B cell (primary cell): ENCODE measurements at regions not wholly inside any gene's neighbourhood (a gene's known extent, or its start where the extent isn't known, plus 50 kb on each side); places are given as distances from the start of the nearest gene placed in this dataset.

ENCODE experiments used
- ATAC-seq: fragments of 200-7000 bp; cut with Tn5 transposase; one replicate; pipeline ENCODE4 v1.10.0; 2021; ENCODE audit warnings: low read depth, mild to moderate bottlenecking, moderate number of reproducible peaks, moderate library complexity
- CTCF ChIA-PET: fragments of 350-600 bp; sonication (Branson Sonifier 250); formaldehyde crosslinking; loops from one replicate; lab custom pipeline; 2021; ENCODE audit warnings: antibody characterized with exemption, inconsistent platforms; lab: Charles Lee
- POLR2A ChIA-PET: fragments of 350-600 bp; sonication (Branson Sonifier 250); formaldehyde crosslinking; loops from one replicate; lab custom pipeline; 2021; ENCODE audit warnings: antibody characterized with exemption; lab: Charles Lee
- DNase-seq: peaks from one replicate; pipeline ENCODE4 v3.0.0; 2013
- H2AFZ ChIP-seq: 2 replicates; pipeline ENCODE4 v1.6.1; 2012; ENCODE audit warnings: mild to moderate bottlenecking, low read depth, low read length; ENCODE audit not compliant: insufficient read depth, poor library complexity, severe bottlenecking
- H3K27ac ChIP-seq, 2 donors: 1 replicate in 1 of 2; 2 replicates in 1 of 2; pipeline ENCODE4 v1.5.1; 2012 to 2013; ENCODE audit warnings: low read length in 2 of 2, mild to moderate bottlenecking in 2 of 2, moderate library complexity in 1 of 2
- H3K27me3 ChIP-seq, 4 experiments: fragments of 200-600 bp in 1 of 4; sonication (generic) in 1 of 4; replicated peaks in 1 of 4; 1 replicate in 2 of 4; 2 replicates in 2 of 4; pipeline versions ENCODE4 v1.6.1 to v1.7.0; 2013 to 2016; ENCODE audit warnings: low read length in 3 of 4, mild to moderate bottlenecking in 2 of 4, mixed read lengths in 1 of 4, moderate library complexity in 1 of 4; ENCODE audit not compliant: insufficient read depth in 4 of 4, control insufficient read depth in 3 of 4; ENCODE audit errors: control extremely low read depth in 1 of 4
- H3K36me3 ChIP-seq, 2 experiments: replicated peaks in 1 of 2; 1 replicate in 1 of 2; 2 replicates in 1 of 2; pipeline versions ENCODE4 v1.6.1 to v1.7.1; 2013; ENCODE audit warnings: low read length in 1 of 2; ENCODE audit not compliant: insufficient read depth in 2 of 2, control insufficient read depth in 1 of 2; ENCODE audit errors: control extremely low read depth in 1 of 2, extremely low read depth in 1 of 2
- H3K4me1 ChIP-seq, 2 donors: fragments of 200-600 bp in 1 of 2; sonication (generic) in 1 of 2; 1 replicate in 1 of 2; 2 replicates in 1 of 2; pipeline versions ENCODE4 v1.5.1 to v1.6.1; 2013 to 2017; ENCODE audit warnings: low read length in 2 of 2; ENCODE audit not compliant: control insufficient read depth in 2 of 2, insufficient read depth in 2 of 2
- H3K4me2 ChIP-seq: replicated peaks from 2 replicates; pipeline ENCODE3; 2012; ENCODE audit warnings: mild to moderate bottlenecking, low read depth, low read length; ENCODE audit not compliant: poor library complexity, severe bottlenecking
- H3K4me3 ChIP-seq, 5 experiments: fragments of 200-600 bp in 1 of 5; sonication (generic) in 1 of 5; 1 replicate in 3 of 5; 2 replicates in 2 of 5; pipeline versions ENCODE4 v1.5.1 to v1.7.0; 2011 to 2016; ENCODE audit warnings: low read length in 4 of 5, mild to moderate bottlenecking in 4 of 5, low read depth in 2 of 5, control low read depth in 1 of 5, moderate library complexity in 1 of 5; ENCODE audit not compliant: insufficient read depth in 1 of 5; ENCODE audit errors: control extremely low read depth in 1 of 5, extremely low read depth in 1 of 5
- H3K79me2 ChIP-seq: fragments of 200-600 bp; sonication (generic); one replicate; pipeline ENCODE4 v1.6.0; 2016; ENCODE audit warnings: low read length; ENCODE audit not compliant: control insufficient read depth, insufficient read depth
- H3K9ac ChIP-seq: fragments of 200-600 bp; sonication (generic); 2 replicates; pipeline ENCODE4 v1.6.1; 2017; ENCODE audit warnings: mild to moderate bottlenecking, low read length, moderate library complexity
- H3K9me3 ChIP-seq, 3 donors: one replicate each; pipeline versions ENCODE4 v1.6.1 to v1.7.1; 2013; ENCODE audit warnings: low read length in 2 of 3; ENCODE audit not compliant: control insufficient read depth in 2 of 3, insufficient read depth in 1 of 3; ENCODE audit errors: control extremely low read depth in 1 of 3
- H4K20me1 ChIP-seq: 2 replicates; pipeline ENCODE4 v1.6.0; 2012; ENCODE audit warnings: mild to moderate bottlenecking, low read length; ENCODE audit not compliant: insufficient read depth, control insufficient read depth, poor library complexity, severe bottlenecking
- H3K27ac Mint-ChIP-seq: one replicate; pipeline ENCODE4 v1.8.0; 2021; ENCODE audit warnings: mixed read lengths
- H3K27me3 Mint-ChIP-seq: one replicate; pipeline ENCODE4 v1.8.0; 2021; ENCODE audit warnings: mixed read lengths
- H3K4me1 Mint-ChIP-seq: one replicate; pipeline ENCODE4 v1.8.0; 2021; ENCODE audit warnings: mixed read lengths
- H3K4me3 Mint-ChIP-seq: one replicate; pipeline ENCODE4 v1.8.0; 2021; ENCODE audit warnings: mixed read lengths
- H3K9me3 Mint-ChIP-seq: one replicate; pipeline ENCODE4 v1.8.0; 2022; ENCODE audit warnings: mixed read lengths; ENCODE audit not compliant: insufficient read depth
- EZH2 ChIP-seq: IDR thresholded peaks from 2 replicates; pipeline ENCODE4 v1.6.1; 2012; ENCODE audit warnings: borderline replicate concordance, low read depth, mild to moderate bottlenecking, moderate library complexity, low read length; ENCODE audit not compliant: insufficient read depth, poor library complexity, severe bottlenecking
- WGBS: methylation state at CpG from one replicate; pipeline ENCODE4 v1.1.5; 2013; ENCODE audit warnings: missing lambda C conversion rate; ENCODE audit not compliant: insufficient coverage; 5-methylcytosine and 5-hydroxymethylcytosine counted together
- intact Hi-C: fragments of 100-400 bp; cut with micrococcal nuclease; formaldehyde crosslinking; loops from one replicate; pipeline ENCODE4 v1.10.0; 2022
- TF ChIP-seq, protein P1 (sequence below): fragments of 200-600 bp; IDR thresholded peaks from one replicate; pipeline ENCODE4 v1.8.0; 2022; ENCODE audit warnings: antibody characterized with exemption, mild to moderate bottlenecking

DNA sequence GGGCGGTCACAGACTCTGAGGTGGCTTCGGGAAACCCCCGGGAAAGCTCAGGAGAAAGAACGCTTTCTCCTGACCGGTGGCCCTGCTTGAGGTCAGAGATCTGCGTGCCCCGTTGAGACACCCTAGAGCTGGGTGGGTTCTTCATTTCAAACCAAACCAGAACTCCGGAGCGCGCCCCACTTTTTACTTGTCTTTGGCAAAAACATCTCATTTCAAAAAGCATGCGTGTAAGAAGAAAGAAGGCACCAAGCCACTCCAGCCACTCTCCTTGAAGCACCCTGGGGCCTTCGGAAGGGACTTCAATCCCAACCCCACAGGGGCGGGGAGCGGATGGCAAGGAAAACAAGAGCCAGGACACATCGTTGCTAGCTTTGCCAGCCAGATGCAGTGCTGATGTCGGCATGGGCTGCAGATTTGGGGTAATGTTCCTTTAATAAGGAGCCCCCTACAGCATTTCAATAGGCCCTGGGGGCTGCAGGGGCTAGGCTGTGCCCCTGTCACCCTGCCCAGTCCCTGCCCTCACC is 171.7 kb downstream of the ERCC6L2 start:
- Histone ChIP-seq H3K27me3 (peaks cover 0 to 5% (median 1%) of the 10 kb centered on the region in 4 experiments), H3K4me2 (no peak overlapping the region), H3K9ac (no peak overlapping the region), H3K27ac (no peak overlapping the region), H3K4me1 (no peaks in the 10 kb centered on the region), H3K9me3 (peaks cover 0 to 11% (median 0%) of the 10 kb centered on the region in 3 donors), H3K4me3 (no peak overlapping the region), H3K79me2 (no peaks in the 10 kb centered on the region), H3K36me3 (no peaks in the 10 kb centered on the region), H2AFZ (no peak overlapping the region), H4K20me1 (no peaks in the 10 kb centered on the region)
- ChIA-PET CTCF (no interaction called here), POLR2A (no interaction called here)
- no peak overlapping the region for H3K4me3 Mint-ChIP-seq
- WGBS = 95% methylated on average over 13 of the region's 16 CpGs
- TF ChIP-seq, protein P1, sequence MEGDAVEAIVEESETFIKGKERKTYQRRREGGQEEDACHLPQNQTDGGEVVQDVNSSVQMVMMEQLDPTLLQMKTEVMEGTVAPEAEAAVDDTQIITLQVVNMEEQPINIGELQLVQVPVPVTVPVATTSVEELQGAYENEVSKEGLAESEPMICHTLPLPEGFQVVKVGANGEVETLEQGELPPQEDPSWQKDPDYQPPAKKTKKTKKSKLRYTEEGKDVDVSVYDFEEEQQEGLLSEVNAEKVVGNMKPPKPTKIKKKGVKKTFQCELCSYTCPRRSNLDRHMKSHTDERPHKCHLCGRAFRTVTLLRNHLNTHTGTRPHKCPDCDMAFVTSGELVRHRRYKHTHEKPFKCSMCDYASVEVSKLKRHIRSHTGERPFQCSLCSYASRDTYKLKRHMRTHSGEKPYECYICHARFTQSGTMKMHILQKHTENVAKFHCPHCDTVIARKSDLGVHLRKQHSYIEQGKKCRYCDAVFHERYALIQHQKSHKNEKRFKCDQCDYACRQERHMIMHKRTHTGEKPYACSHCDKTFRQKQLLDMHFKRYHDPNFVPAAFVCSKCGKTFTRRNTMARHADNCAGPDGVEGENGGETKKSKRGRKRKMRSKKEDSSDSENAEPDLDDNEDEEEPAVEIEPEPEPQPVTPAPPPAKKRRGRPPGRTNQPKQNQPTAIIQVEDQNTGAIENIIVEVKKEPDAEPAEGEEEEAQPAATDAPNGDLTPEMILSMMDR = no peak
- no peak for TF ChIP-seq EZH2
- ATAC-seq (no peak), DNase-seq (no peak)
- no peaks in the 10 kb centered on the region for H3K4me1 Mint-ChIP-seq
- H3K9me3 Mint-ChIP-seq = no peaks in the 10 kb centered on the region
- intact Hi-C loops = no loop called here
- H3K27ac Mint-ChIP-seq = no peak overlapping the region
- H3K27me3 Mint-ChIP-seq = peaks cover 24% of the 10 kb centered on the region

DNA sequence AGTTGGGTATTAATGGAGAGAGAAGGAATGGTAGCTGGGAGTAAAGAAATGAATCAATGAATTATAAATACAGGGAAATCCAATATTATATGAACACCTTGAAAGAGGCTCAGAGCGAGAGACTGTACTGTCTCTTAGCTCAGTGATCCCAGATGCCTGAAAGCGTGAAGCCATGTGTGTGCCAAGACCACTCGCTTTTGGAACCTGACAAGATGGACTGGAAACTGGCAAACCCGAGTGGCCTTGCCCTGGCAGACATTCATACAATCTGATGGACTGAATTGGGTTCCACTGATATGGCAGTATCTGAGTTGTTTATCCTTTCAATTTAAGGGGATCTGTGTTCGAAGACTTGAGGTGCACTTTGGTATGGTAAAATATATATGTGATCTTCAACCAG is 170.3 kb downstream of the ERCC6L2 start:
- ATAC-seq = no peak
- no peak overlapping the region for H3K9ac ChIP-seq
- Mint-ChIP-seq H3K4me1 (no peaks in the 10 kb centered on the region), H3K9me3 (no peaks in the 10 kb centered on the region), H3K27ac (no peak overlapping the region), H3K4me3 (no peak overlapping the region), H3K27me3 (peaks cover 21% of the 10 kb centered on the region)
- no peaks in the 10 kb centered on the region for H4K20me1 ChIP-seq
- no peak for DNase-seq
- no peaks in the 10 kb centered on the region for H3K79me2 ChIP-seq
- no peaks in the 10 kb centered on the region for H3K36me3 ChIP-seq
- 88% methylated on average over 4 of the region's 5 CpGs for WGBS
- TF ChIP-seq, protein P1 = no peak
- no peak for TF ChIP-seq EZH2
- H3K4me1 ChIP-seq = no peaks in the 10 kb centered on the region
- POLR2A ChIA-PET = no interaction called here
- CTCF ChIA-PET = no interaction called here
- peaks cover 0 to 5% (median 1%) of the 10 kb centered on the region in 4 experiments for H3K27me3 ChIP-seq
- H3K9me3 ChIP-seq = peaks cover 0 to 4% (median 0%) of the 10 kb centered on the region in 3 donors
- intact Hi-C loops = no loop called here
- no peak overlapping the region for H3K4me2 ChIP-seq
- H3K4me3 ChIP-seq = no peak overlapping the region
- H3K27ac ChIP-seq = no peak overlapping the region
- no peak overlapping the region for H2AFZ ChIP-seq
